GM18519 (cell line): ENCODE measurements at regions not wholly inside any gene's neighbourhood (a gene's known extent, or its start where the extent isn't known, plus 50 kb on each side); places are given as distances from the start of the nearest gene placed in this dataset.

Experiments used
- ATAC-seq: cut with Tn5 transposase; IDR thresholded peaks from one replicate; pipeline ENCODE4 v1.9.1; 2021; ENCODE audit warnings: mild to moderate bottlenecking, moderate library complexity; ENCODE audit not compliant: unreplicated experiment, low FRiP score

DNA sequence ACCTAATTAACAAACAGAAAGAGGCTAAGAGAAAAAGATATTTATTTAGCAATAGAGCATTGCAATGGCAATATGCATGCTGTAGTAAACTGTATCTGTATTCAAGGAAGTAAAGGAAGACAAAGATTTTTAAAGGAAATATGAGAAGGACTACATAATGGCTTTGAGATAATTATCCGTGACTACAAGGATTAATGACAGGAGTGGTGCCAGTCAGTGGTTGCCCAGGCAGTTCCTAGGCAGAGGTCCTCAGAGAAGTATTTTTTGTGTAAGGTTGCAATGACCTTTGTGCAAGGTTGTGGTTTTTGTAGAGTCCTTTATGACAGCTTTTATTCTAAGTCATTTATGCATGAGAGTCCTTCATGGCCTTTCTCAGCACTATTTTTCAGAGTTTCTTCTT lies 711.1 kb upstream of the CHRM3 start:
- ATAC-seq = no peak

DNA sequence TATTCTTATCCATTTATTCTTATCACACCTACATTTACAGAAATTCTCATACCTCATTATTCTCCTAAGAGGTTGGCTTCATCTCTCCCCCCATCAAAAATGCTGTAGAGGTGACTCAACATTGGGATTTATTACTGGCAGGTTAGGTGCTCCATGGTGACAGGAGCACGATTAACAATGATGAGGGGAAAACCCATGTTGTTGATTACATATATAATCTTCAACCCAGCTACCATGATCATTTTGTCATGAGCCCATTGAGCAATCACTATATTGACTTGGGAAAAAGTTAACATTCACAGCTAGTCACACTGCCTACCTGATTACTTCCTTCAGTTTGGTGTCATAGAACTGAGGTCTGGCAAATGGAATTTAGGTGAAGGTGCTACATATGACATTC lies 712.1 kb upstream of the CHRM3 start:
- no peak for ATAC-seq

DNA sequence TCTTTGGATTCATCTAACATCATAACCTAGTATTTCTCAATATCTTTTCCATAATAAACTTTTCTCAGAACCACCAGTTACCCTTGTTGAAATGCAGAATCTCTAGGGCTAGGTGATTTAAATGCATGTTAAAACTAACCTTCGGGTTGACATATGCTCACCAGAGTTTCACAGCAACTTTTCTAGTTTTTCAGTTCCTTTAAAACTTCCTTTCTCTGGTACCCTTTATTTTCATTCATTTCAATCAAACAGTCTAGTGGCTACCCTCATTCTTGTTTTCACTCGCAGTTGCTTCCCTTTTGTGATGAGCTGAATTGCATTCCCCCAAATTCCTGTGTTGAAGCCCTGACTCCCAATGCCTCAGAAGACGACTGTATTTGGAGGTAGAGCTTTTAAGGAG lies 712.8 kb upstream of the CHRM3 start:
- no peak for ATAC-seq

DNA sequence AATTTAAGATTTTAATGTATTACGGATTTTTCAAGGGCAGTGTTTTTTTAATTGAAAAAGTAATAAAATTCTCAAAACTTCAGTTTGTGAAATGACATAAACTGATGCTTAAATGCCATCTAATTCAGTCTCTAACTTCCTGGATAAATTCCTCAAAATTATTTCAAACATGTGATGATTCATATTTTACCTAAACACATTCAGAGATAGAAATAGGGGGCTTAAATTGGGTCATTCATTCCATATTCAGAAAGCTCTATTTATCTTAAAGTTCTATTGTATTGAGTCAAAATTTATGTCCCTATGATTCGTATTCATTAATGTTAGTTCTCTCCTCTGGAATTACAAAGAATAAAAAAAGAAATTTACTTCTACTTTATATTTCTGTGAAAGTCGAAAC lies 713.6 kb upstream of the CHRM3 start:
- ATAC-seq = no peak

DNA sequence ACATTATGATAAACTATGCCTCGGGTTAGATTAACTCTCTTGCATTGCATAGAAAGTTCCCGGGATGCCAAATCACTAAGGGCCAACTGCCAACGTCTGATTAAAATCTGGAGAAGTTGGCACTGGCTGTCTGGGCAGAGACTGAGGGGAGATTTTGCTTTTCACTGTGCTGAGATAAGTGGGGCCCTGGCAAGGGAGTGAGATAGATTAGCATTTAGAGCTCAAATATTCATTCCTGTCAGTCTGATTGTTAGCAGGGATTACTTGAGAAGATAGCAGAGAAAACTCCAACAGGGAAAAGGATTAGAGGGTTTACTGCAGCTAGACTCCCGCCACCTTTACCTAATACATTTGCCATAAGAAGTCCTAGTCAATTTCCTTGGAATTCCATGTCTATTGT lies 714.1 kb upstream of the CHRM3 start:
- no peak for ATAC-seq

DNA sequence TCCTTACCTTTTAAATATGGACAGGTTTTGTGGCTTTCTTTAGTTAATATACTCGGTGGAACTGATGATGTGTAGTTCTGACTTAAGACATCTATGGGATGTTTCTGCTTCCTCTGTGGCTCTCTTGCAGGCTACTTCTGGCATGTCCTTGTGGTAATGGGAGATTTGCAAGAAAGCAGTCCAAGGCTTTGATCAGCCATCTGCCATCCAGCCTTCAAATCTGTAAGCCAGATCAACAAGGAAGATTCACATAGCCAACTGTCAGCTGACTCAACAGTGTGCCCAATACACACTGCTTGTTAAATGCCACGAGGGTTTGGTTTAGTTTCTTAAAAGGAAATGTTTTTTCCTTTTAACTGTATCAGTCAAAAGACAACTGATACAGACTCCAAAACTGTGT lies 722.2 kb upstream of the CHRM3 start:
- no peak for ATAC-seq

DNA sequence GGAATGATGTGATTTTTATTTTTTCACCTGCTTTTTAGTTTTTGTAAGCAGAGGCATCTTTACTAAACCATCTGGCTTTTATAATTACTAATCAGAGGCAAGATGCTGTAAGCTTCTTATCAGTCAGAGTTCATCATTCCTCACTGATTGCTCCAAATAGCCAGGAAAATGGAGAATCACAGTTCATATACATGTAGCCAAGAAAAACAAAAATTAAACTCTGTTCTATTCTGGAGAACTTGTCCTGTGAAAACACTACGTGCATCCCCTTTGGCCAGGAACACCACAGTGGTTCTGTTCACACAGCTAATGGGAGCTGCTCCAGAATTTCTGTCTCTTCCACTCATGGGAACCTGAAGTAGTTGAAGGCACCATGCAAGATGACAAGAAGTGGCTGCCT lies 725.5 kb upstream of the CHRM3 start:
- ATAC-seq = no peak

DNA sequence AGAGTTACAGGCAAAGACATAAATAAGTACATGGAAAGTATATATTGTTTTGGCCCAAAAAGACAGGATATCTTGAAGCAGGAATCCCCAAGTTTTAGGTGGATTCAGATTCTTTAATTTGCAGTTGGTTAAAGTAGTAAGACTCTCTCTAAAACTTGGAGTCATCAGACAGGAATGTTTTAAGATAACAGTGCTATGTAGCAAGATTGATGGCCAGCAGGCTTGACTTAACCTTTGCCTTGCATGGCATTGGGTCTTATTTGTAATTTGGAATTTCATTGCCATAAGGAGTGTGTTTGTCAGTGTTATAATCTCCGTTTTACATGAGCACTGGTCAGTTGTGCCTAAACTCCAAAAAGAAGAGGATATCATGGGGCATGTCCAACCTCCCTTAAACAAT lies 727.6 kb upstream of the CHRM3 start:
- ATAC-seq = no peak

DNA sequence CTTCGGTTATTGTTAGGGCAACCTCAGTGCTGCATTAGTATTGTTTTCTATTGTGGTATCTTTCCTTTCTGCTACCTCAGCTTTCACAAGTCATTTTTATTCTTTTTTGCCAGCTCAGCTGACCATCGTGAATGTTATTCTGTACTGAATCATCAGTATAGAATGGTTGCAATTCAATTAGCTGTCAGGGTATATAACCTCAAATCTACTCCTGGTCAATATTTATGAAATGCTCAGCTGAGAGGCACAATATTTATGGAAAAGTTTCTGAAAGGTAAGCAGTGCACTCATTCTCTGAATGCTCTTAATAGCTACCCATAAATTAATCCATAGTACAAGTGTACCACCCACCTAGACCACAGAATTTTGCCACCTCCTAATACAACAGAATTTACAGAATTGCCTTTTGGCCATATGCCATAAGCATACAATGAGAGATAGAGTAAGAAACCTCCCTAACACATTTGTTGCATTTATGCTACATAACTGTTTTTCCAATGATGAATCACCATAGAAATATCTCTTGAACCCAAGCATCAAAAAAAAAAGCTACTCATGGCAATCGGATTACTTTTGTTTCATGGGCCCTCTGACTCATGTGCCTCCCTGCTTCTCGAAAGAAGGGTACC lies 732.6 kb upstream of the CHRM3 start:
- no peak for ATAC-seq

DNA sequence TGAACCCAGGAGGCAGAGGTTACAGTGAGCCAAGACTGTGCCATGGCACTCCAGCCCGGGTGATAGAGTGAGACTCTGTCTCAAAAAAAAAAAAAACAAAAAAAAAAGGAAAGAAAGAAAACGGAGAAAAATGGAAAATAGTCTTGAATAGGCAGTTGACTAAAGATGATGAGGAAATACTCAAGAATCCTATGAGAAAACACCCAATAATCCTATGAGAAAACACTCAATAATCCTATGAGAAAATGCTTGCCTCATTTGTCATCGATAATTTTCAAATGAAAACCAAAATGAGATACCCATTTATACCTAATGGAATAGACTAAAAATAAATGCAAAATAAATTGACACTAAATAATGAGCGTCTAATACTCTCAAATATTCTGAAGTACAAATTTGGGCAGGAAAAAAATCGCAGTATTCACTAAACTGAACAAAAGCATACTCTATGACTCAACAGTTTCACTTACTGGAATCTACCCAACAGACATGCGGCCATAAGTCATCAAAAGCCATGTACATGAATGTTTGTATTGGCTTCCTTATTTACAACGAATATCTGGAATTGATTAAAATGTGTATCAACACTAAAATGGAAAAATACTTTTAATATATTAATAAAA lies 733.9 kb upstream of the CHRM3 start:
- no peak for ATAC-seq

DNA sequence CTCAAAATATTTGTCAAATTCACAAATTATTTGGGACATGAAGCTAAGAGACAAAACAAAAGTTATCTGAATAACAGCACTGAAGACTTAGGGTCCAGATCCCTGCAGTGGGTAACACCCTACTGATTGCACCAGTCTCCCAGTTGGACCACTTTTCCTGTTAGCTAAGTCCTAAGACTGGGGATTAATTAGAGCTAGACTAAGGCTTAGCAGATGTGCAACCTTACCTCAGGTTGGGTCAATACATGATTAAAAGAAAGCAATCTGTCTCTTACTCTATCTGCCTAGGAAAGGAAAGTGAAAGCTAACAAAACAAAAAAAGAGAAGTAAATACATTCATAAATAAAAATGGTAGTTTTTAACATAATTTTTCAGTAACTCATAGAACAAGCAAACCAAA lies 737.2 kb upstream of the CHRM3 start:
- no peak for ATAC-seq

DNA sequence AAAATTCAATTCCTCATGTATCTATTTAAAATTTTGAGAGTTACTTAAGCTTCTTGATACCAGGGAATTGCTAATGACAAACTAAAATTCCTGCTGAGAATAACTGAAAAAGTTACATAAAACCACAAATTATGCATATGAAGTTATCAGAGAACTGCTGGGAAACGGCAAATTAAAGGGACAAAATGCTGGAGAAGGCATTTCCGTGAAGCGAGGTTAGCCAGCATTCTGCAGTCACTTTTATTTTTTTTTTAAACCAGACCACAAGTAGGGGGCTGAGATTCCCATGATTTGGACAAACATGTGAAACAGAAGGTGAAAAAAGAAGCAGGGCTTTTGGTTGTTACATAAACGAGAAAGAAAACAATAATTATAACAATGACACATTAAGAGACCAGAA lies 737.6 kb upstream of the CHRM3 start:
- no peak for ATAC-seq

DNA sequence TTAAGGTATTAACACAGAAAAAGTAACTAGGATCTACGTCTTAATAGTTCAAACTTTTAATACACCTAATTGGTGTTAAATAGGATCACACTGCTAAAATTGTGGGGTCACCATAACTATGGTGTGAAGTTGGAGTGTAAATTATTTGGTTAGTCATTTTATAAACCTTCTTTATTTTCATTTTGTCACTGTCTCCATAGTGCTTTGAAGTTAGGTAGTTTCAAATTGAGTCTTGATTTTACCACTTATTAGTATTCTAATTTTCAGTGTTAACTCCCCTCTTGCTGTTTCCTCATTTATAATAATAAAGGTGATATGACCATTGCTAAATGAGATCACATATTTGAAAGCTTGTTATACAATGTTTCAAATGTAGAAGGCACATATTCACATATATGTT lies 738.1 kb upstream of the CHRM3 start:
- ATAC-seq = no peak

DNA sequence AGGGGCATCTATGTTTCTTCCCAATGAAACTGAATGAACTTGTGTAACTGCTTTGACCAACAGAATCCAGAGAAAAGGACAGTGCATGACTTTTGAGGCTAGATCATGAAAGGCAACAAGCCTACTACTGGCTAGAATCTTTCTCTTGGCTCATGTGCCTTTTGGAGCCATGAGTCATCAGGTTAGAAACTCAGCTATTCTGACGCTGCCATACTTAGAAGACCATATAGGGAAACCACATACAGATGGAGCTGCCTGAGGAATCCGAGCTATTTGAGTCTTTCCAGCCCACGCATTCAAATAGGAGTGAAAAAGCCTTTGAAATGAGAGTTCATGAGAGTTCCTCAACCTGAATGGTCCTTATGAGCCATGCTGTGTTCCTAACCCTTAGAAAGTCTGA lies 738.5 kb upstream of the CHRM3 start:
- no peak for ATAC-seq

DNA sequence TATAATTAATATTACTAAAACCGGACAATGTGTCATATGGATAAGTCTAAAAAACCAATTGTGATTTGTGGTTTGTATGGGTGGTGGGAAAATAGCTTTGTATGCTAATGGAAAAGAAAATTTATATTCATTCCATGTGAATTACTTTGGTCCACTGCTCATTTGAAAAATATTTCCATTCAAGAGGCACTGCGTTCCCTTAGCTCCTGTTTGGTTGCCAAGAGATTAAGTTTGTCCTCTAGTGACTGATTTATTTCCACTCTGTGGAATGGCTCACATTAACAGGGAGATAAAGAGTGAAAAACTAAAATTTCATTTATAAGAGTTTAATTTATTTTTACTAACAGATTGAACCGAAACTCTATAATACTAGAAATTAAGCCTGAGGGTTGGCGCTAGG lies 744.1 kb upstream of the CHRM3 start:
- ATAC-seq = no peak

DNA sequence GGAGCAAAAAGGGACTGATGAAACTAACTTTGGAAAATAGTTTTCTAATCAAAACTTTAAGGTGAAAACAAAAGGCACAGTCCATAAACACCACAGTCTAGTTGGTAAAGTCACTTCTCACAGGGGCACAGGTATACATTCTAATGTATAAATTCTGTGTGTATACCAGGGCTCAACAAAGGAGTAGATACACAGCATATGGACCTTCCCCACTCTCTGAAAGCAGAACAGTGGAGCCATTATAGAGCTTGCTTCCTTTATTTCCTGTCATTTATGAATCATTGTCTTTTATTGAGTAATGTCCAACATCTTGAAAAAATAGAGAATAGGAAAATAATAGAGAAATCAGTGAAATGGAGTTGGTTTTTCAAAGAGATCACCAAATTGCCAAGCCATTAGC lies 746.5 kb upstream of the CHRM3 start:
- ATAC-seq = no peak

DNA sequence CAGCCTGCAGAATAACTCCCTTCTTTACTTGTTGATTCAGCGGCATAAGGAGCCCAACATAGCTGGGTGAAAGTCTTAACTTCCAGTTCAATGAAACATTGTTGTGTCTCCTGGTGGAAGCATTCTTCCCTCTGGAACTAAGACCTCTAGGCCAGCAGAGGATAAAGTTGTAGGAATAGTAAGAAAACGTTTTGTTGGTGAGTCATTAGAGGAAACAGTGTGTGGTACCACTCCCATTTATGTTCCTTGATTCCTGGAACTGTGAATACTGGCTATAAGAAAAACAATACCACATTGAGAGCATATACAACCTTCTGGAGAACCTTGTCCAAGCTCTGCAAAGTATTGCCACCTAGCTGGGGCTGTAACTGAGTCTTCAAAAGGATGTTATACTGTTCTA lies 737.4 kb upstream of the ZP4 start:
- ATAC-seq = no peak

DNA sequence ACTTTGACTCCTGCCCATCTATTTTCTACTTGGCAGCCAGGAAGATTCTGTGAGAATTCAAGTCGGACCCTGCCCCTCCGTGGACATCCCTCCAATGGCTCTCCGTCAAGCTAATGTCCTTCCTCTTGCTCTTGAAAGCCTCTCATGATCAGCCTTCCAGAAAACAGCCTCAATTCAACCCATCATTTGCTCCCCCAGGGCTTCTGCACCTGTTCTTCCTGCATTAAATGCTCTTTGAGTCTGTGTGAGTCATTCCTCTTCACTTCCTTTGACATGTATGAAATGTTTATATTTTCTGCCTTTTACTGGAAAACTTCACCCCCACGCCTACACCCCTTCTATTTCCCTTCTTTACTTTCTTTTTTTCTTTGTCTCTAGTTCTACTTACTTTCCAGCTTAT lies 734.1 kb upstream of the ZP4 start:
- no peak for ATAC-seq

DNA sequence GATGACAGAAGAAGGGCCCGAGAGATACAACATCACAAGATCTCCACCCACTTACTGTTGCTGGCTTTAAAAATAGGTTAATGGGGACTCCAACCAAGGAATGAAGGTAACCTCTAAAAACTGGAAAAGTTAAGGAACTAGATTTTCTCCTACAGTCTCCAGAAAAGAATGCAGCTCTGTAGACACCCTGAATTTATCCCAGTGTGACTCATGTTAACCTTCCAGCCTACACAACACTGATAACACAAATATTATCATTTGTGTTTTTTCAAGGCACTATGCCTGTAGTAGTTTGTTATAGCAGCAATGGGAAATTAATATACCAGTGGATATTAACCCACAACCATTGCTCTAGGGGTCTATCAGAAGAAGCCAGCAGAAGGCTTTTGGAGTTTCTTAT lies 730.7 kb upstream of the ZP4 start:
- no peak for ATAC-seq

DNA sequence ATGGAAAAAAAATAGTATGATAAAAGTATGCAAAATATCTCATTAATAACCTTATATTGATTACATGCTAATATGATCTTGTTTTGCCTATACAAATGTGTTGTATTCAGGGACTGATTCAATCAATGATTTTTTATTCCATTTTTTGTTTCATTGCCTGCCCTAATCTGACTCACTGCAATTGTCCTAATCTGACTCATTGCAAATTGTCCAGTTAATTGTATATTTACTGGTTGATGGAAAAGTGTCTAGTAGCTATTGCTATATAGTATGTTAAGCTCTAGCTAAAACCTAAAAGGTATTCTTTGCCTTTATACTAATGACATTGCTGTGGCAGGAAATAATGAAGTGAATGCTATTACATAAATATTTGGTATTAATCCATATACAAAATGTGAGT lies 728.9 kb upstream of the ZP4 start:
- no peak for ATAC-seq

DNA sequence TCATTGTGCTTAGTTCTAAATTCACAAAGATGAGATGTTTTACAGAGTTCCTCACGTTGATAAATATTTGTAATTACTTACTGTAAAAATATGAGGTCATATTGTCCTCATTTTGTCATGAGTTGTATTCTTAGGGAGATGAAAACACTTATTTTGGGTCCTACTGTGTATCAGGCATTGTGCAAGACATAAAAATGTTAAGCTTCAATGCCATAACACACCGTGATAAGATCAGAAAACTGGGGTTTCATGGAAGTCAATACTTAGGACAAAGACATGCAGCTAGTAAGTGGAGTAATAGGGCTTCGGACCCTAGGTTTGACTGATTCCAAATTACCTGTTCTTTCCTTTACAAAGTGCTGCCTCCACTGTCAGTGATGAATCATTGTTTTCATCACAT lies 720.7 kb upstream of the ZP4 start:
- no peak for ATAC-seq

DNA sequence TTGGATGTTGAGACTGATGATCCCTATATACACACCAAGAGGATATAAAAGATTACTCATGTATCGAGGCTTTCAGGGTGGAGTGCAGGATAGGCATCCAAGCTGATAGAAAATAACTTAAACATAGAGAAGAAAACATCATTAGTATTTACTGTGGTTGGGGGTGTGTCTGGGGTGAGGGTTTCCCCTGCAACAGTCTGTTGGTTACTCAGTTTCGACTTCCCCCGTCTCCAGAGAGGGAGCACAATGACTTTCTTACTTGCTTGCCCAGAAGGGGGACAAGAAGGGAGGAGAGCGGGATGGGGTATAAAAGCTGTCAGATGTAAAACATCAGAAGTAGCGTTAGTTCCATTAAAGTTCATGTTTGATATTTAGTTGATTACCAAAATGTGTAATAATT lies 717.4 kb upstream of the ZP4 start:
- ATAC-seq = no peak

DNA sequence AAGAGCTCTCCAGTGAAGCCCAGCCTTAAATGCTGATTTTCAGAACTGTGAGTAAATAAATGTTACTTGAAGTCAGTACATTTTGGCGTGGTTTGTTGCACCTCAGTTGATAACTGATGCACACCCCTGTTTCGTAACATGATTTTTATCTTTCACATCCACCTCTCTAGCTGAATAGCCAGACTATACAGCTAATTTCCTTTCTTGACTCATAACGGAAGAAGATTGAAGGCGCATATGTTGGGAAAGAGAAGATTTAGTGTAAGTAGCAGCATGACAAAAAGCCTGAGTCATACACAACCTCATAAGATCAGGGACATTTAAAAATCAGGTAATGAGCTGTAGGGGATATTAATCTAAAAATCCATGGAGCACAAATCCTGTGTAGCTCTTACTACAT lies 716.2 kb upstream of the ZP4 start:
- no peak for ATAC-seq
